NCI-H1092 (cell line): ENCODE measurements at regions not wholly inside any gene's neighbourhood (a gene's known extent, or its start where the extent isn't known, plus 50 kb on each side); places are given as distances from the start of the nearest gene placed in this dataset.

Experiments
- DNase-seq: peaks from one replicate; lab custom pipeline; 2025; lab: John Stamatoyannopoulos, UW

GRCh38 chr17:5694551-5694950 lies 110.2 kb upstream of the NLRP1 start:
- no peak for DNase-seq

- DNase-seq: no peak
Observed at GRCh38 chr17:5695480-5695879, 111.2 kb upstream of the NLRP1 start.

- DNase-seq: no peak
Observed at GRCh38 chr17:5698959-5699358, 114.7 kb upstream of the NLRP1 start.

- DNase-seq: no peak
Observed at GRCh38 chr17:5699814-5700213, 115.5 kb upstream of the NLRP1 start.

GRCh38 chr17:5700745-5701144 lies 116.4 kb upstream of the NLRP1 start:
- DNase-seq: no peak

GRCh38 chr17:5701381-5701780 lies 117.1 kb upstream of the NLRP1 start:
- no peak for DNase-seq

GRCh38 chr17:5702951-5703510 lies 118.7 kb upstream of the NLRP1 start:
- DNase-seq: no peak

GRCh38 chr17:5703736-5704135 lies 119.4 kb upstream of the NLRP1 start:
- DNase-seq: no peak

- DNase-seq: no peak
Observed at GRCh38 chr17:5705081-5705875, 121.0 kb upstream of the NLRP1 start.

- DNase-seq: no peak
Observed at GRCh38 chr17:5705876-5706576, 121.7 kb upstream of the NLRP1 start.

- peak; percentile 8 for DNase-seq
Observed at GRCh38 chr17:5706577-5707210, 122.4 kb upstream of the NLRP1 start.

GRCh38 chr17:5707482-5707881 lies 123.2 kb upstream of the NLRP1 start:
- DNase-seq: no peak

- no peak for DNase-seq
Observed at GRCh38 chr17:5708344-5708743, 124.0 kb upstream of the NLRP1 start.

- DNase-seq: no peak
Observed at GRCh38 chr17:5711344-5711743, 127.0 kb upstream of the NLRP1 start.

- DNase-seq: no peak
Observed at GRCh38 chr17:5714993-5715392, 130.7 kb upstream of the NLRP1 start.

GRCh38 chr17:5715478-5715877 lies 131.2 kb upstream of the NLRP1 start:
- no peak for DNase-seq

GRCh38 chr17:5718726-5719125 lies 134.4 kb upstream of the NLRP1 start:
- DNase-seq: no peak

- no peak for DNase-seq
Observed at GRCh38 chr17:5719976-5720375, 135.7 kb upstream of the NLRP1 start.

GRCh38 chr17:5730373-5730772 lies 146.1 kb upstream of the NLRP1 start:
- no peak for DNase-seq

- no peak for DNase-seq
Observed at GRCh38 chr17:5740937-5741336, 156.6 kb upstream of the NLRP1 start.

GRCh38 chr17:5741810-5742209 lies 157.5 kb upstream of the NLRP1 start:
- no peak for DNase-seq

GRCh38 chr17:5745111-5745813 lies 161.0 kb upstream of the NLRP1 start:
- no peak for DNase-seq
